GM18867 (cell line): ENCODE measurements at regions not wholly inside any gene's neighbourhood (a gene's known extent, or its start where the extent isn't known, plus 50 kb on each side); places are given as distances from the start of the nearest gene placed in this dataset.
"Not testable (repeated sequence)": the region's sequence is repeated elsewhere in the genome, so short reads cannot be mapped to it uniquely, and the experiment has no call there.

Experiments used
- ATAC-seq: cut with Tn5 transposase; IDR thresholded peaks from one replicate; pipeline ENCODE4 v1.9.1; 2021; ENCODE audit warnings: mild to moderate bottlenecking, moderate library complexity; ENCODE audit not compliant: unreplicated experiment

- no peak for ATAC-seq
Observed at GRCh38 chr7:67875558-67875957, 878.9 kb downstream of the TYW1 start.

- ATAC-seq, result no peak
Observed at GRCh38 chr7:67878808-67879207, 882.2 kb downstream of the TYW1 start.

- ATAC-seq, result no peak
Observed at GRCh38 chr7:67882843-67883242, 886.2 kb downstream of the TYW1 start.

GRCh38 chr7:67890316-67890715 lies 893.7 kb downstream of the TYW1 start:
- ATAC-seq, result no peak

GRCh38 chr7:67894746-67895145 lies 898.1 kb downstream of the TYW1 start:
- ATAC-seq, result no peak

GRCh38 chr7:67896721-67897120 lies 900.1 kb downstream of the TYW1 start:
- no peak for ATAC-seq

GRCh38 chr7:67900456-67900855 lies 903.8 kb downstream of the TYW1 start:
- ATAC-seq, result no peak

GRCh38 chr7:67901808-67902480 lies 905.3 kb downstream of the TYW1 start:
- ATAC-seq, result no peak

- ATAC-seq, result no peak
Observed at GRCh38 chr7:67907792-67908191, 911.2 kb downstream of the TYW1 start.

- no peak for ATAC-seq
Observed at GRCh38 chr7:67912437-67912836, 915.8 kb downstream of the TYW1 start.

- no peak for ATAC-seq
Observed at GRCh38 chr7:67913604-67914003, 917.0 kb downstream of the TYW1 start.

GRCh38 chr7:67916111-67916510 lies 919.5 kb downstream of the TYW1 start:
- not testable (repeated sequence) for ATAC-seq

GRCh38 chr7:67916571-67917436 lies 920.2 kb downstream of the TYW1 start:
- ATAC-seq, result no peak

- no peak for ATAC-seq
Observed at GRCh38 chr7:67917437-67917755, 920.8 kb downstream of the TYW1 start.

GRCh38 chr7:67918158-67918557 lies 921.5 kb downstream of the TYW1 start:
- ATAC-seq, result no peak

GRCh38 chr7:67923286-67923685 lies 926.7 kb downstream of the TYW1 start:
- ATAC-seq, result no peak

GRCh38 chr7:67928141-67928540 lies 931.5 kb downstream of the TYW1 start:
- no peak for ATAC-seq

GRCh38 chr7:67936447-67936846 lies 939.8 kb downstream of the TYW1 start:
- ATAC-seq, result not testable (repeated sequence)

GRCh38 chr7:67940400-67940799 lies 943.8 kb downstream of the TYW1 start:
- ATAC-seq, result no peak

- ATAC-seq, result no peak
Observed at GRCh38 chr7:67947191-67947590, 950.6 kb downstream of the TYW1 start.

GRCh38 chr7:67947646-67948045 lies 951.0 kb downstream of the TYW1 start:
- no peak for ATAC-seq

- ATAC-seq, result no peak
Observed at GRCh38 chr7:67950321-67951083, 953.9 kb downstream of the TYW1 start.
